ENCODE measurements at regions not wholly inside any gene's neighbourhood (a gene's known extent, or its start where the extent isn't known, plus 50 kb on each side); places are given as distances from the start of the nearest gene placed in this dataset.

- no peak overlapping the region for H3K27ac ChIP-seq
- TF ChIP-seq CTCF (IDR thresholded peaks at IDR 0.05) (no peak), POLR2A (IDR thresholded peaks at IDR 0.05) (no peak), EP300 (IDR thresholded peaks at IDR 0.05; ENCODE audit: low read depth) (no peak), POLR2AphosphoS5 (IDR thresholded peaks at IDR 0.05) (no peak)
- intact Hi-C loops (cut with DNase I; ENCODE audit: low total_unique reads), result no loop called here
- no peaks in the 10 kb centered on the region for H3K36me3 ChIP-seq
- no peak for DNase-seq
- in situ Hi-C loops (cut with MboI; ENCODE audit: low pct_ligation_motif_present in 1 of 4, low pct_unique_long_range_greater_than_20kb in 1 of 4, low sequenced_read_pairs in 3 of 4), result no loop called here
- H3K9me3 ChIP-seq, result no peaks in the 10 kb centered on the region
- H3K4me3 ChIP-seq, result no peak overlapping the region
- WGBS, 2 donors (ENCODE audit: low coverage in 1 of 2), result 60 to 79% methylated on average over 1 to 2 of the region's 2 CpGs
- no peaks in the 10 kb centered on the region for H3K27me3 ChIP-seq
- H3K4me1 ChIP-seq, result no peaks in the 10 kb centered on the region
Measured at GRCh38 chr3:117104381-117104780, 394.8 kb downstream of the TUSC7 start.

GRCh38 chr3:117104792-117105191 lies 395.2 kb downstream of the TUSC7 start:
- no peak for DNase-seq
- no peak overlapping the region for H3K4me3 ChIP-seq
- intact Hi-C loops (cut with DNase I; ENCODE audit: low total_unique reads), result no loop called here
- H3K9me3 ChIP-seq, result no peaks in the 10 kb centered on the region
- TF ChIP-seq POLR2AphosphoS5 (IDR thresholded peaks at IDR 0.05), result no peak
- TF ChIP-seq EP300 (IDR thresholded peaks at IDR 0.05; ENCODE audit: low read depth), result no peak
- no peak for TF ChIP-seq POLR2A (IDR thresholded peaks at IDR 0.05)
- no peak for TF ChIP-seq CTCF (IDR thresholded peaks at IDR 0.05)
- H3K27me3 ChIP-seq, result no peaks in the 10 kb centered on the region
- 75 to 96% methylated on average over 1 to 4 of the region's 4 CpGs for WGBS, 2 donors (ENCODE audit: low coverage in 1 of 2)
- H3K4me1 ChIP-seq, result no peaks in the 10 kb centered on the region
- in situ Hi-C loops (cut with MboI; ENCODE audit: low pct_ligation_motif_present in 1 of 4, low pct_unique_long_range_greater_than_20kb in 1 of 4, low sequenced_read_pairs in 3 of 4), result no loop called here
- no peaks in the 10 kb centered on the region for H3K36me3 ChIP-seq
- H3K27ac ChIP-seq, result no peak overlapping the region

- in situ Hi-C loops (cut with MboI; ENCODE audit: low pct_ligation_motif_present in 1 of 4, low pct_unique_long_range_greater_than_20kb in 1 of 4, low sequenced_read_pairs in 3 of 4) (no loop called here), intact Hi-C loops (cut with DNase I; ENCODE audit: low total_unique reads) (no loop called here)
- no peaks in the 10 kb centered on the region for H3K27me3 ChIP-seq
- DNase-seq, result no peak
- no peaks in the 10 kb centered on the region for H3K4me1 ChIP-seq
- H3K9me3 ChIP-seq, result no peaks in the 10 kb centered on the region
- WGBS, 2 donors (ENCODE audit: low coverage in 1 of 2), result 41 to 62% methylated on average over 5 of the region's 5 CpGs
- H3K27ac ChIP-seq, result no peak overlapping the region
- no peaks in the 10 kb centered on the region for H3K36me3 ChIP-seq
- H3K4me3 ChIP-seq, result no peak overlapping the region
- TF ChIP-seq CTCF (IDR thresholded peaks at IDR 0.05) (no peak), EP300 (IDR thresholded peaks at IDR 0.05; ENCODE audit: low read depth) (no peak), POLR2AphosphoS5 (IDR thresholded peaks at IDR 0.05) (no peak), POLR2A (IDR thresholded peaks at IDR 0.05) (no peak)
Measured at GRCh38 chr3:117105686-117106085, 396.1 kb downstream of the TUSC7 start.

- no peak for DNase-seq
- Histone ChIP-seq H3K9me3 (no peaks in the 10 kb centered on the region), H3K4me3 (no peak overlapping the region), H3K36me3 (no peaks in the 10 kb centered on the region), H3K27me3 (no peaks in the 10 kb centered on the region), H3K27ac (no peak overlapping the region), H3K4me1 (no peaks in the 10 kb centered on the region)
- in situ Hi-C loops (cut with MboI; ENCODE audit: low pct_ligation_motif_present in 1 of 4, low pct_unique_long_range_greater_than_20kb in 1 of 4, low sequenced_read_pairs in 3 of 4) (no loop called here), intact Hi-C loops (cut with DNase I; ENCODE audit: low total_unique reads) (no loop called here)
- WGBS, 2 donors (ENCODE audit: low coverage in 1 of 2), result 82 to 84% methylated on average over 2 of the region's 2 CpGs
- TF ChIP-seq EP300 (IDR thresholded peaks at IDR 0.05; ENCODE audit: low read depth) (no peak), POLR2A (IDR thresholded peaks at IDR 0.05) (no peak), POLR2AphosphoS5 (IDR thresholded peaks at IDR 0.05) (no peak), CTCF (IDR thresholded peaks at IDR 0.05) (no peak)
Measured at GRCh38 chr3:117106396-117106795, 396.8 kb downstream of the TUSC7 start.

All from transverse colon (tissue), 4 donors.